HG03175 (cell line): ENCODE measurements at regions not wholly inside any gene's neighbourhood (a gene's known extent, or its start where the extent isn't known, plus 50 kb on each side); places are given as distances from the start of the nearest gene placed in this dataset.
A peak's percentile ranks its signal among the peaks of the same experiment; 100 is the strongest.

Experiments used
- ATAC-seq: cut with Tn5 transposase; IDR thresholded peaks from one replicate; pipeline ENCODE4 v1.9.1; 2021; ENCODE audit warnings: mild to moderate bottlenecking, moderate library complexity; ENCODE audit not compliant: unreplicated experiment

GRCh38 chr9:89554307-89555035 lies 50.3 kb upstream of the GADD45G start:
- no peak for ATAC-seq

DNA sequence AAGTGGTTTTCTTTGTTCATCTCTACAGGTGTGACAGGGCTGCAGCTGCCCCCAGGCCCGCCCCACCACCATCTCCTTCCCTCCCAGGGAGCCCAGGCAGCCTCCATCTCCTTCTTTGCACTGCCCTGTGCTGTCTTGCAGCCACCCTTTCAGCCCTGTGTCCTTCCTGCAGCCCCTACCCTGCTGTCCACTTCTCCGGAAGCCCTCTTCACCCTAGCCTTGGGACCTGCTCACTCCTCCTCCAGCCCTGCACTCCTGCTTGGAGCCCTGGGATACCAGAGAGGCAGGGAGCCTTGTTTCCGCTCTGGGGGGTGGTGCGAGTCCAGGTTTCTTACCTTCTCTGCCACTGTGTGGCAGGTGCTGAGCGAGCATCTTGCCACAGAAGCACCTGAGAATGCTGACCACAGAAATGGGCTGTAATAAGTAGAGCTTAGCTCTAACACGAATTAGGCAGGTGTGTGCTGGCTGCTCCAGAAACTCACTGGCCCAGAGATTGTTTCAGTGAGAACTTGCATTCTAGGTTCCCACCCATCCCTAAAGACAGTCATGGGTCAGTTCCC lies 51.3 kb upstream of the GADD45G start:
- no peak for ATAC-seq

DNA sequence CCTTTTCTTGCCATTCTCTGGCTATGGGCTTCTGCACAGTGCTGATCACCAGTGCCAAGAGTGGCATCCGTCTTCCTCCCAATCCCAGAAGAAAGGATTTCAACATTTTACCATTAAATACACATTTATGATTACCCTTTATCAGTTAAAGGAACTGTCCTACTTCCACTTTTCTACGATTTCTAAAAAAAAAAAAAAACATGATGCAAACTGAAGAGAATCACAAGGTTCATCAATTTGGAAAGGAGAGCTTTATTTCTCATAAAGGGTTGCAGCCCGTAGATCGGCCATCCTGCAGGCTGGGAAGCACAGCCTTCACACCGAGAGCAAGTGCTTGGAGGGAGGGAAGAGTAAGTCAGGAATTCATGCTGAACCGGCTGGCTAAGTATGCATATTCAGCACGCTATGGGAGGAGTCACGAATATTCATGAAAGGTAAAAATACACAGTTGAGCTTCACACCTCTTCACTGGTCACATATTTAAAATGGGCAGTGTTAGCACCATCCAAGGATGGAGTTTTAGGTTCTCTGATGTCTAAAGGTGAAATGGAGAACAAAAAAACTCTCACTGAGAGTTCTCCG lies 52.5 kb upstream of the SEMA4D start:
- no peak for ATAC-seq

DNA sequence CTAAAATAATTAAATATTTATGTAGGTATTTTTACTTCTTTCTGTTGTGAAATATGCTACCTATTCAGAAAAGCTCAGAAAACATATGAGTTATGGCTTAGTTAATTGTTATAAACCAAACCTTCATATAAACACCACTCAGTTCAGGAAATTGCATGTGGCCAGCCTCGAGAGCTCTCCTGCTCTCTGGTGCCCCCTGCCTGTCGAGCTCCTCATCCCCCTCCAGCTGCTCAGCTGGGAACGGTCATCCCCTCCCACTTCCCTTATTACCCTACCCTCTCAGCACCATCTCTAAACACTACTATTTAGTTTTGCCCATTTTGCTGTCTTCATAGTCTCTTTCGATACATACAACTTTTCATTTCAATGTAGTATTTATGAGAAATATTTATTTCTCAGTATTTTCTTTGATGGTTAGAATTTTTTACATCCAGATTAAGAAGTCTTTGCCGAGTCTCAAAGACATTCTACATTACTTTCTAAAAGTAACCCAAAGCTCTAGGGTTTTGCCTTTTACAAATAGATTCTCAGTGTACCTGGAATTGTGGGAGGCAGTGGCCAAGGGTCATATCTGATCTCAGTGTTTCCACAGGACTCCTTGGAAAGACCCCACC lies 51.2 kb upstream of the SEMA4D start:
- peak; percentile 93 for ATAC-seq

GRCh38 chr9:89548071-89548638 lies 50.2 kb upstream of the SEMA4D start:
- no peak for ATAC-seq
